ENCODE measurements at regions not wholly inside any gene's neighbourhood (a gene's known extent, or its start where the extent isn't known, plus 50 kb on each side); places are given as distances from the start of the nearest gene placed in this dataset.

- H3K4me1 ChIP-seq (ENCODE audit: insufficient read depth): no peaks in the 10 kb centered on the region
- H3K9me3 Mint-ChIP-seq: no peaks in the 10 kb centered on the region
- TF ChIP-seq POLR2AphosphoS5 (IDR thresholded peaks at IDR 0.05; ENCODE audit: low read depth): no peak
- no peak for TF ChIP-seq CTCF (conservative IDR thresholded peaks at IDR 0.05; ENCODE audit: low read depth in 2 of 2)
- TF ChIP-seq STAT1 (IDR thresholded peaks at IDR 0.05; ENCODE audit: unreplicated experiment): no peak
- no peak for TF ChIP-seq EZH2phosphoT487 (IDR thresholded peaks at IDR 0.05; ENCODE audit: unreplicated experiment)
- TF ChIP-seq REST (IDR thresholded peaks at IDR 0.05; ENCODE audit: unreplicated experiment): no peak
- TF ChIP-seq ZNF462 (CRISPR knock-in tag; IDR thresholded peaks at IDR 0.05): no peak
- H3K27me3 Mint-ChIP-seq (ENCODE audit: insufficient read depth, low read depth, poor library complexity): peaks cover 1% of the 10 kb centered on the region
- H3K27me3 ChIP-seq (ENCODE audit: insufficient read depth): no peaks in the 10 kb centered on the region
- H4K20me1 ChIP-seq (replicated peaks; ENCODE audit: insufficient read depth): no peaks in the 10 kb centered on the region
- no peaks in the 10 kb centered on the region for H3F3A ChIP-seq (replicated peaks; ENCODE audit: low read depth)
- H3K4me1 Mint-ChIP-seq: no peaks in the 10 kb centered on the region
- H2AFZ ChIP-seq: no peak overlapping the region
- no peaks in the 10 kb centered on the region for H3K79me2 ChIP-seq (replicated peaks; ENCODE audit: insufficient read depth)
- no peak overlapping the region for H3K4me3 ChIP-seq
- ATAC-seq (no peak), DNase-seq (ENCODE audit: low spot score) (no peak)
- H3K4me2 ChIP-seq: no peak overlapping the region
- H3K27ac Mint-ChIP-seq: no peak overlapping the region
- no peaks in the 10 kb centered on the region for H3K9me2 ChIP-seq (ENCODE audit: insufficient read depth)
- no peaks in the 10 kb centered on the region for H3K36me3 ChIP-seq (ENCODE audit: insufficient read depth)
- H3K36me3 Mint-ChIP-seq (ENCODE audit: low read depth): no peaks in the 10 kb centered on the region
- H3K4me3 Mint-ChIP-seq: no peak overlapping the region
- no peak overlapping the region for H3K27ac ChIP-seq (ENCODE audit: low read depth)
Observed at GRCh38 chr21:25424048-25424447, 183.2 kb downstream of the MRPL39 start.

Measured in GM23338 (cell line).